ENCODE measurements at regions not wholly inside any gene's neighbourhood (a gene's known extent, or its start where the extent isn't known, plus 50 kb on each side); places are given as distances from the start of the nearest gene placed in this dataset.
"Not testable (repeated sequence)": the region's sequence is repeated elsewhere in the genome, so short reads cannot be mapped to it uniquely, and the experiment has no call there.

GRCh38 chr11:14573539-14574057 lies 53.4 kb upstream of the PSMA1 start:
- not testable (repeated sequence) for TF ChIP-seq CTCF (IDR thresholded peaks at IDR 0.05; ENCODE audit: borderline replicate concordance, extremely low read depth, low read length, poor library complexity, severe bottlenecking); EZH2 (IDR thresholded peaks at IDR 0.05; ENCODE audit: borderline replicate concordance, low read depth, low read length, severe bottlenecking)

Measured in DND-41 (cell line).